Dedifferentiated amniotic fluid mesenchymal stem cell (primary cell): ENCODE measurements at regions not wholly inside any gene's neighbourhood (a gene's known extent, or its start where the extent isn't known, plus 50 kb on each side); places are given as distances from the start of the nearest gene placed in this dataset.

Experiments used
- DNase-seq: peaks from one replicate; pipeline ENCODE4 v3.0.0-alpha.2; 2016; ENCODE audit errors: extremely low spot score

DNA sequence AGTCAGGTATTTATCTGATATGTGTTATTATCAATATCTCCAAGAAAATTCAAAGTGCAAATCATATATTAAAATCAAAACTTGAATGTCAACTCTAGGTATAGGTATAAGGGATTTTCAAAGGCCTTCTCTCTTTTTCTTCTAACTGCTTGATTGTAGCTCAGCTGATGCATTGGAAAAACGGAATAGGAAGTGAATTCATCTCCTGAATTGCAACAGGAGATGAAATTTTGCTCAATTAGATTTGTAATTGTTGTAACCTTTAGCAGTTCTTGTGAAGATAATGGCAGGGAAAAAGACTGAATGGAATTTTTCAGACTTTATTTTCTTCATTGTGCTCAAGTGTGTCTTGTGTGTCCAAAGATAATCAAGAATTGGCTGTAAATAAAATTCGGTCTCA lies 190.2 kb upstream of the KCNJ16 start:
- DNase-seq, result no peak

DNA sequence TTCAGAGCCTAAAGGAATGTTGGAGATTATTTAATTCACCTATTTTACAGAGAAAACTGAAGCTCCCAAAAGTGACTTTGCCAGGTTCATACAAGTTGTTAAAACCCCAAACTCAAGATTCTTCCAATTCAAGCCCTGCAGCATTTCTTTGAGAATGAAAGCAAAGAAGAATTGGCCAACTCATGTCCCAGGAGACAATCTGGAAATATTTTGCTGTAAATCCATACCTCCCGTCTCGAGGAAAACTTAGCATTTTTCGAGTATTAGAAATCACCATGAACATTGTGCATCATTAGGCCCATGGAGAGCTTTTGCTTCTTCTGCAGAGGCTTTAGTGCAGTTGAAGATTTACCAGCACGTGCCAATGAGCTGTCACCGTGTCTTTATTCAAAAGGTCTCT lies 176.4 kb upstream of the KCNJ16 start:
- peak; percentile 22 for DNase-seq

DNA sequence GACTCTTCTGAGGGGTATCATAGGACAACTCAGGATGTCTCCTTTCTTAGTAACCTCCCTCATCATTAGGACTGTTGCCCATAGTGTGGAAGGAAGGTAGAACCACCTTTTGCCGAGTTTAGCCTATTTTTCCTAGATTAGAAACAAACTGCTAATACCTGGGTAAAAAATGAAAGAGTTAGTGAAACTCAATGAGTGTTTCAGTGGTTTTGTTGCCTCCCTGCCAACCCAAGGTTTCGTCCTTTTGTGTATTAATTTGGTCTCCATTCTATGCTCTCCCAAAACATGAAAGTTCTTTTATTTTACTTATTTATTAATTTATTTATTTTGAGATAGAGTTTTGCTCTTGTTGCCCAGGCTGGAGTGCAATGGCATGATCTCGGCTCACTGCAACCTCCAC lies 174.9 kb upstream of the KCNJ16 start:
- DNase-seq, result no peak

DNA sequence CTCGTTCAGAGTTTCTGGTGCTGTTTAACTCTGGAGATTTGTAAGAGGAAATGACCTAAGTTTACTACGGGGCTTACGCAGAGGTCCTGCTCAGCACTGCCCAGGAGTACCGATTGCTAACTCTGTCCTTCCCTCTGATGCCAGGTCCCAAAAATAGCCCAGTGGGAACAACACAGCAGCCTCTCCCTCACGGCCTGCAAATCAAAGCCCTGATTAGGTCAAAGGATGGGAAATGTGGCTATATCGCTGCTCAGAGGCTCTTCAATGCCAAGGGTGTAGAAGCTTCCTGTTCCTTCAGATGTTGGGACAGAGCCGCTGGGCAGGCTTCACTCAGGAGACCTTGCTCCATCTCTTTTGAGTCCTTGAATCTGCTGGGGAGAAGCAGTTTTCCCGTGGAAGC lies 174.2 kb upstream of the KCNJ16 start:
- DNase-seq, result no peak

DNA sequence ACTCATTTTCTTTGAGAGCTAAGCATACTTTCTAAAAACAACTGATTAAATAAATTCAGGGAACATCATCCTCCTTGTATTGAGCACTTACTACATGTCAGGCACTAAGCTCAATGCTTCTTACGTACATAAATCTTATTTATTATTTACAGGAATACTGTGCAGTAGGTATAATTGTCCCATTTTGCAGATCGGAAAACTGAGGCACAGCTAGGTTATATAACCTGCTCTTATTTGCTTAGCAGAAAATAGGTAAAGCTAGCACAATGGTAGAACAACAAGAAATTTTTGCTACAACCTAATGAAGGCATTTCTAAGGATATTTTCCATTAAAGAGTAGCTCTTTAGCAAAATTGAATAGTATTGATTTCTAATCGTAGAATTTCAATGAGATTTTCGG lies 168.7 kb upstream of the KCNJ16 start:
- no peak for DNase-seq

DNA sequence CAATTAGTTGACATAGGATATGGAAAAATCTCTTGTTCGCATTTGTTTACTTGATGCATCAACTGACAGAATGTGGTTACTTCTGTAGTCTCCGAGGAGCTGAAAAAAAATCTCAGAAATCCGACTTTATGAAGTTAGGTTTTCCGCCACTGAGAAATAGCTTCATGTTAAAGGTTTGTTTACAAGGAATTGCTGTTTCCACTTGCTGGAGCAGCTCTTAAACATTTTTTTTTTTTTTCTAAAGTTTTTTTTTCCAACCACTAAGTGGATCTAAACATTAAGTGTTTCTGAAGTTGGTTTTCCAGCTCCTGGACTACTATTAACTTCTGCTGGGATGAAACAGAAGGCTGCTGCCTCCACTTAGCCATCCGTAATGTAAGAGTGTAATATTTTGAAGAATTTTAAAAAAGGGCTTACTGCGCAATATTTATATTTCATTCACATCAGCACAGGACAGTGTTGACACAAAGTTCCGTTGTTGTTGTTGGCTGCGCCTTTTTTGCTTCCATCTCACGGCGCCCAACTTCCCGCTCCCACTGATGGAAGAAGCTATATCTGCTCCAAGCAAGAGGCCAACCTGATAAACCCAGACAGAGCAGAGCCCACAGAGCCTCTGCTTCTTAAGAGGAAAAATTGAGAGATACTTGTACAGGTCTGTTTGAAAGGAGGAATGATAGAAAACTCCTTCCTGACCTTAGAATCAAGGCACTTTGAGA lies 167.7 kb upstream of the KCNJ16 start:
- no peak for DNase-seq

DNA sequence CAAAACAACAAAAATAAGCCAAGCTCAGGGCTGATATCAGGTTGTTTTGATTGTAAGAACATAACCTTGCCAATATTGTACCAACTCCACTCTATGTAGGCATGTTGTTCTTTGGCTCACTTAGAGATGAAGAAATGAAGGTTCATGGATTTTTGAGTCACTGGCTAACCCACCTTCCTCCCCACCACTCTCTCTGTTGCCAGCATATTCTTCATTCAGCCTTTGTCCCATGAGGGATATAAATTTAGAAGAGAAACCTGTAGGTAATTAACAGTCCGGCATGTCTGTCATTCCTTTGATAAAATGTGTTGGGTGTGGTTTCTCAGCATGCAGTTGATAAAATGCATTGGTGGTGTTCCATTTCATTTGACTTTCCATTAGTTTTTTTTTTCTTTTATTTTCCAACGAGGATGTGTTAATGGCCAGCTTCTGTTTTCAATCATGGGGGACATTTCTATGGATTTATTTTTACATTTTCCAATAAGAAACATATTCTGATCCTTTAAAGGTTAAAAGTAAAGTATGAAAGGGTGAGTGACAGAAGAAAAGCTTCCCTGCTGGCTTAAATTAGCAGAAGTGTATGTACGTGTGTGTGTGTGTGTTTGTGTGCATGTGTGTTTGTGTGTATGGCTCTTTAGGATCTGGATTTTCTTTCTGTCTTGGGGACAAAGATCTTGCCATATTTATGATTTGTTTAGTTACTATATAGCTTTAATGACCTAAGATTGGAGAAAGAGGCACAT lies 166.2 kb upstream of the KCNJ16 start:
- DNase-seq, result no peak

DNA sequence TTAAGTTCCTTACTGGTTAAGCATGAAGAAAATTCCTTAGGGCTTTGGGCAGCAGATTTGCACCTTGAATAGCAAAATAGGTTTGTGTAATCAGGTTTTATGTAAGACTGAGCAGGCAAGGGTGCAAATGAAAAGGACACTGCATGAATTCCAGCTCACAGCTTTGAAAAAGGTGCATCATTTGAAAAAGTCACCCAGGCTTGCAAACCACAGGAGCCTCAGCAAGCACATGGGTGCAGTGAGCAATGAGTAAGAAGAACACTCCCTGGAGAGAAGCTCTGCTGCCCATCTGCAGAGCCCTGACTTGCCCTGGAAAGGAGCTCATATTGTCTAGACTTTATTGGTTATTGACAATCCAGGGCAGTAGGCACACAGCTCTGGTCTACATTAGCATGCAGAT lies 165.6 kb upstream of the KCNJ16 start:
- no peak for DNase-seq

DNA sequence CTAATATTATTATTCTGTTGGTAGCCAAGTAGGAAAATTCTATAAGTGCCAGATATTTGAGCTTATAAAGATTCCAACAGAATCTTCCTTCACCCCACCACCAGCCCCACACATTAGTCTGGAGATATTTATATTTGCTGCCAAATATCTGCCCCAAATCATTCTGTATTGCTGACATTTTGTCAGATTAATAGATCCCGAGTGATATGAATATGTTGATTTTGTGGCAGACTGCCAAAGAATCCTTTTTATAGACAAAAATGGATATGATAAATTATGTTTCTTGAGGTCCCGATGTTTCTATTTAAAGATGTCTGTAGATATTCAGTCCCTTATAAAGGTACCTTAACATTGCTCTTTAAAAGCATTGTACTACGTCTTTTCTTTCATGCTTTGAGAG lies 162.2 kb upstream of the KCNJ16 start:
- no peak for DNase-seq

DNA sequence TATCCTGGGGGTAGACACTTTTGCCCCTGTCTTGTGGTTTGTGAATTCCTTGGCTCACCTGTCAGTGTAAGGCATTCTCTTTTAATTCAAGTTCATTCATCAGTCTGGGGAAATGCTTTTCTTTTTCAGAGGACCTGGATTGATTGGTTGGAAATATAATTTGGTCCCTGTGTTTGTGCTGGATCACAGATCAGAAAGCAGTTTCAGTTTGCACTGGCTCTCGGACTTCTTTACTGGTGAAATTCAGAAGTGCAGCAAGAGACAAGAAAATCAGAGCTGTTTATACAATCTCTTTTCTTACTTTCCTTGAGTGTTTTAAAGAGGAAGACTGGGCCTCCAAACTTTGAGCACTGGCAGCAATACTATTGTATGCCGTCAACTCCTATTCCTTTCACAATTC lies 161.8 kb upstream of the KCNJ16 start:
- DNase-seq, result no peak

DNA sequence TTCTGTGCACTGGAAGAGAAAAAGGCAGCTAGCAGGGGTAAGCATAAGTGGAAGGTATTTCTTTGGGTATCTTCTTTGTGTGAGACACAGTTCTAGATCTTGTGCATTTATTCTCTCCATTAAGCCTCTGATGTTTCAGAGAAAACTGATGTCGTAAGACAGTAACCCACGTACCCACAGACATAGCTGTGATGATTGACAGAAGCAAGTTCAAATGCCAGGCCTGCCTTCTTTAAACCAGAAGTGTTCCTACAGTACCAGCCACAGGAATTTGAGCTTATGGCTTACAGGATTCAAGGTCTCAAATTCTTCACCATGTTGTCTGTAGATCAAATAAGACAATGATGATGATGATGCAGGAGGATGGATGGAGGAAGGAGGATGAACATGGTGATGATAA lies 161.4 kb upstream of the KCNJ16 start:
- DNase-seq, result no peak

DNA sequence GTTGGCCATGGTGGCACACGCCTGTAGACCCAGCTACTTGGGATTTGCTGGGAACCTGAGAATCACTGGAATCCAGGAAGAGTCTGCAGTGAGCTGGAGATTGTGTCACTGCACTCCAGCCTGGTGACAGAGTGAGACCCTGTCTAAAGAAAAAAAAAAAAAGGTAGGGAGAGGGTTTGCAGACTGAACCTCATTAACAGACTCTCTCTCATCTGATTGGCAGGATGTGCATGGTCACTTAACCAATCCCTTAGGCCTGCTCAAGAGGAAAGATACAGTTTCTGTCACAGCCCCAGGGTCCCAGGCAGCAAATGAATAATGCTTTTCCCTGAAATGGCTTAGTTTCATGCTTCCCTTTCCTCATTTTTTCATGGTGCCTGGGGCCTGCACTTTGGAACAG lies 160.5 kb upstream of the KCNJ16 start:
- DNase-seq, result no peak

DNA sequence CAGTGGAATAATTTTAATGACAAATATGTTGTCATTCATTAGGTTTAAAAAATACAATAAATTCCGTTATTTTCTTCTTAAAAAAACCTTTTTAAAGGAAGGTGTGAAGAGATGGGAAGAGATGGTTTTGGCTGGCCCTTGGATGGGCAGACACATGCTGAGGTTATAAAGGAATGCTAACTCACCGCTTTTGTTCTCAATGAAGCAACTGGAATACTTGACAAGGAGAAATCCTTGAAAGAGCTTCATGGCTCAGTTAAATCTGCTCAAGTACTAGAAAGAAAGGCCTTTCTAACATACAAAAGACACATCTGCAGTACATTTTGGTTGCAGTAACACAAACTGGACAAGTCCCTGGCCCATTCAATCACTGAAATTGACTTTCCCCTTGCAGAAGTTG lies 158.3 kb upstream of the KCNJ16 start:
- DNase-seq, result no peak

DNA sequence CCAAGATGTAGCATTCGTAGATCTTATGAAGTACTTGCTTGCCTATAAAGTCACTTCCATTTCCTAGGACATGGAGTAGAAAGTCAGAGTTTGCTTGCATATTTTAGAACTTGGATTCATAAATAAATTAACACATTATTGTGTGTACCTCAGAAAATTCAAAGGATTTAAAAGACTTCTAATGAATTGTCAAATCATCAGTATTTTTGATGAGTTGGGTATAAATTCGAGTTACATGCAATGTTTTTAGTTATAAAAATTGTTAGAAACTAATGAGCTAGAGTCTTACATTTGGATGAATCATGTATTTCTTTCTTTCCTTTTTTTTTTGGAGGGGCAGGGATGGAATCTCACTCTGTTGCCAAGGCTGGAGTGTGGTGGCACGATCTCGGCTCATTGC lies 156.9 kb upstream of the KCNJ16 start:
- no peak for DNase-seq

DNA sequence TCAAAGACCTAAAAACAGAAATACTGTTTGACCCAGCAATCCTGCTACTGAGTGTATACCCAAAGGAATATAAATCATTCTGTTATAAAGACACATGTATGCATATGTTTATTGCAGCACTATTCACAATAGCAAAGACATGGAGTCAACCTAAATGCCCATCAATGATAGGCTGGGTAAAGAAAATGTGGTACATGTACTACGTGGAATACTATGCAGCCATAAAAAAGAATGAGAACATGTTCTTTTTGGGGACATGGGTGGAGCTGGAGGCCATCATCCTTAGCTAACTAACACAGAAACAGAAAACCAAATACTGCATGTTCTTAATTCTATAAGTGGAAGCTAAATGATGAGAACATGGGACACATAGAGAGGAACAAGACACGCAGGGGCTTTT lies 155.2 kb upstream of the KCNJ16 start:
- DNase-seq, result no peak

DNA sequence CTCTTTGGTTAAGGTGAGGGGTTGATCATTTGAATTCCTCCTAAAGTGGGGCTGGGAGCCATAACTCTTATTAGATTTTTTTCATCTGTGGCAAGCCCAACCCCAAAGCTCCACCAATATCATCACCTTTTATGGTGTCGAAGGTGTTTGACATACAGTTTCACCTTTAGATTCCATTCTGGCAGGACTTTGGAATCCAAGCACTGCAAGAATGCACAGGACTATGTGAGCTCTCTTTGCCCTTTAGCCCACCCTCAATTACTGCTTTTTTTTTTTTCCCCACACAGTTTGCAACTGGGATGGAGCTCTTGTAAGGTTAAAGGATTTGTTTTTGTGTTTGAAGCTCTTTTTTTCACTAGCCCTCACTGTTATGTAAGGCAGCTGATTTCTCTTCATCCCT lies 154.0 kb upstream of the KCNJ16 start:
- no peak for DNase-seq

DNA sequence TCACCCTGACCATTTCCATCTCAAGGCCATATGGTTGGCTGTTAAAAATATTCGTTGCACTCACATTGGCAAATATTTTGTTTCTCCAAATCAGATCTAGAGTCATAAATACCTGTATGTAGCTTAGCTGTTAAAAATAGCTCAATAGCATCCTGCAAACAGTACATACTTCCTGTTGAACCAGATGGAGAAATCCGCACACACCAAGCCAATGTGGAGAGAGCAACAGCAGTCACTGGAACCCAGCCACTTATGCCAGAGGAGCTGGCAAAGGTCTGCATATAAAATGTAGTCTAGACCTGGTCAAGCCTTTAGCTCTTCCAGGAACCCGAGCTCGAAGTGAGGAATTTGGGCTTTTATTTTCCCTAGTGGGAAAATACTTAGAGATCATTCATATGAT lies 146.4 kb upstream of the KCNJ16 start:
- no peak for DNase-seq

DNA sequence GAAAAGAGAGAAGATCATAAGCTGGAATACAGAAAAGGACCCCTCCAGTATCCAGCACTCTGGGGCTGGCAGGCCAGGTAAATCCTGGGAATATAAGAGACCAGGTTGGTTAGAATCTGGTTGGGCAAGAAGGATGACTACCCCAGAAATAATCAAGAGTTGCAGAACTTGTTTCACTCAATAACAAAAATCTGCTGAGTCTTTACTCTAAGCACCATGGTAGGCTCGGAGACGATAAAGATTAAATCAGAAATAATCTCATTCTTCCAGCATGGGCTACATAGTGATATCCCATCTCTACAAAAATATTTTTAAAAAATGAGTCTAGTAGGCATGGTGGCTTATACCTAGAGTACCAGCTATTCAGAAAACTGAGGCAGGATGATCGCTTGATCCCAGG lies 138.0 kb upstream of the KCNJ16 start:
- DNase-seq, result no peak

DNA sequence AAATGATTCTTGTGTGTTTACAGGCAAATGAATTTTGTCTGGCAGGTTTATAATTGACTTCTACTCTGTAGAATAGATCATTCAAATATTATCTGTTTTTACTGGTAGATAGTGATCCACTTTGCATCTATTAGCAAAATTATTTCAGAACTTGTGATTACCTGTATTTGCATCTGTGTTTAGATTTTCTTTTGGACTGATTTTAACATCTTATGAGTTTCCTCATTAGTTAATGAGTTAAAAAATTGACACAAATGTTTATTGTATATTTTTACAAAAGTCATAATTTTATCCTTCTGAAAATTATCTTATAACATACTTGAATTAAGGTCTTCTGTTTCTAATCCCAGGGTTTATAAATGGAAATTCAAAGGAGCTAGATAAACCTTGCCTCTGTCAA lies 132.0 kb upstream of the KCNJ16 start:
- no peak for DNase-seq

DNA sequence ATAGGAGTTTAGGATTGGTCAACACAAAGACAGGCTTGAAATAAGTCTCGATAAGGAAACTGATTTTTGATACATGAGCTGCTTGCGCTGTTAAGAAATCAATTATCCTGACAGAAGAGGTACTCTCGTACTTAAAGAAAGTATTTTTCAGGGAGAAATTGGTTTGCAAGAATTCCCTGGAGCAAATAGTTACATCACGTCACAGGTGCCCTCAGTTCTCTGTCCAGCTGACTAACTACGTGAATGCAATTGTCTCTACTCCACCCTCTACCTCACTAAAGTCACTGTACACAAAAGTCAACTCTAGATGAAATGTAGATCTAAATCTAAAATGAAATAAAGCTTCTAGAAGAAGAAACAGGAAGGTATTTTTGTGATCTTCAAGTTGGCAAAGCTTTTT lies 130.6 kb upstream of the KCNJ16 start:
- DNase-seq, result no peak

DNA sequence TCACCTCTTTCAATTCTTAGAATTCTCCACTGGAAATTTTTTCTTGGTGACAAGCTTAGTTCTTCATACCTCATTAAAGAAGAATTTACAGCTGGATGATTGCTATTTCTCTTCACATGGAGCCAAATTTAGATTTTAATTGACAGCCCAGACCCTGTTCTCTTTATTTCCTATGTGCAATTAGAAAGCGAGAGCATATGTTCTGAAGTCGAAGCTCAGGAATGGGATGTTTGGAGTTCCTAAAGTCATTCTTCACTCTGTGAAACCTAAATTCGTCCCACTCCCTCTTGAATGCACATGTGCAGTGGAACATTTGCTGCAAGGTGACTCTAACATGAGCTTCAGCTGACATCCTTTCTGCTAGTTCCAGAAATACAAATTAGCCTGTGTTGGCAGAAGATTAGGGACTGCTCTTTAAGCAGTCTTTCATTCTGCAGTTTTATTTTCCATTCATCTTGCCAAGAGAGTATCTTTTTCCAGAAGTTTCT lies 129.3 kb upstream of the KCNJ16 start:
- no peak for DNase-seq

DNA sequence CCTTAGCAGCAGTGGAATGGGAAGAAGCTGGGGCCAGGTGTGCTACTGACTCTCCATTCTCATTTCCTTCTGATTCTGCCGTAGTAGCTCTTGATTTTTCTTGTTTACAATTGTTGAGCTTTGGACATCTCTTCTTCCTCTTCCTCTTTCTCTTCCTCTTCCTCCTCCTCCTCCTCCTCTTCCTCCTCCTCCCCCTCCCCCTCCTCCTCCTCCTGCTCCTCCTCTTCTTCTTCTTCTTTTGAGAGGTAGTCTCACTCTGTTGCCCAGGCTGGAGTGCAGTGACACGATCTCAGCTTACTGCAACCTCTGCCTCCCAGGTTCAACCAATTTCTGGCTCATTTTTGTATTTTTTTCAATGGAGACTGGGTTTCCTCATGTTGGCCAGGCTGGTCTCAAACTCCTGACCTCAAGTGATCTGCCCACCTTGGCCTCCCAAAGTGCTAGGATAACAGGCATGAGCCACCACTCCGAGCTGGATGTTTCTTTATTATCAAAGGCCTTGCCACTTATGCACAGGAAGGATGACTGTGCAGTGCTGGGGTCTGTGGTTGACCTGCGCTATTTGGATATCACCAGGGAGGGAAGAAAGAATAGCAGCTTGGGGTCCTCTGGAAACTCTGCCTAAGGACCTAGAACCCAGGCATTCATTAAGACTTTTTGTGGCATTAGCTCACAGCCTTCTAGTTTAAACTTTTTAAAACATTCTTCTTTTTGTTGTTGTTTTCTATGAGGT lies 127.8 kb upstream of the KCNJ16 start:
- DNase-seq, result no peak

DNA sequence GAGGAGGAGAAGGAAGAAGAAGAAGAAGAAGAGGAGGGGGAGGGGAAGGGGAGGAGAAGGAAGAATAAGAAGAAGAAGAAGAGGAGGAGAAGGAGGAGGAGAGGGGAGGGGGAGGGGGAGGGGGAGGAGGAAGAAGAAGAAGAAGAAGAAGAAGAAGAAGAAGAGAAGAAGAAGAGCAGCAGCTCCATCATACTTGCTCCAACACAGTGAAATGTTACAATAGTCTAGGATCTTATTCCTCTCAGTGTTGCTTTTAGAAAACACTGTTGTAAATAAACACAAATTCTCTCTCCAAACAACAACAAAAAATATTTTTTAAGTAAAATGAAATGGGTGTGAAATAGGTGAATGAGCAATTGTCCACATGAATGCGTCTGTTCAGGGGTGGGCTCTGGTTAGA lies 126.6 kb upstream of the KCNJ16 start:
- DNase-seq, result no peak
